Transverse colon (tissue), 4 donors: ENCODE measurements at regions not wholly inside any gene's neighbourhood (a gene's known extent, or its start where the extent isn't known, plus 50 kb on each side); places are given as distances from the start of the nearest gene placed in this dataset.

ENCODE experiments used
- DNase-seq: peaks from one replicate; pipeline ENCODE4 v3.0.0-alpha.2; 2019
- H3K27ac ChIP-seq, 4 donors: fragments of 200-600 bp; sonication (generic); 2 replicates each; pipeline ENCODE4 v1.5.1; 2016 to 2018; ENCODE audit warnings: inconsistent platforms in 4 of 4
- H3K27me3 ChIP-seq: fragments of 200-600 bp; sonication (generic); 2 replicates; pipeline ENCODE4 v1.5.1; 2017; ENCODE audit warnings: inconsistent platforms
- H3K36me3 ChIP-seq, 4 donors: fragments of 200-600 bp; sonication (generic); 2 replicates each; pipeline ENCODE4 v1.5.1; 2017 to 2019; ENCODE audit warnings: inconsistent platforms in 4 of 4
- H3K4me1 ChIP-seq, 4 donors: fragments of 200-600 bp; sonication (generic); 2 replicates each; pipeline ENCODE4 v1.5.1; 2017 to 2020; ENCODE audit warnings: inconsistent platforms in 4 of 4
- H3K4me3 ChIP-seq, 4 donors: fragments of 200-600 bp; sonication (generic); 1 replicate in 1 of 4; 2 replicates in 3 of 4; pipeline versions ENCODE4 v1.5.1 to v1.6.1; 2017 to 2019; ENCODE audit warnings: inconsistent platforms in 4 of 4
- H3K9me3 ChIP-seq, 2 donors: fragments of 200-600 bp; sonication (generic); 2 replicates each; pipeline ENCODE4 v1.5.1; 2017 to 2019; ENCODE audit warnings: inconsistent platforms in 2 of 2
- CTCF ChIP-seq, 5 experiments: fragments of 200-600 bp in 3 of 5; fragments of 450-650 bp in 2 of 5; sonication (generic) in 3 of 5; IDR thresholded peaks; 1 replicate in 2 of 5; 2 replicates in 3 of 5; pipeline ENCODE4 v1.5.1; 2016 to 2017; ENCODE audit warnings: antibody characterized with exemption in 5 of 5, inconsistent platforms in 3 of 5, mild to moderate bottlenecking in 2 of 5, moderate library complexity in 1 of 5
- EP300 ChIP-seq: sonication (generic); formaldehyde crosslinking; IDR thresholded peaks from one replicate; pipeline ENCODE4 v1.6.1; 2017; ENCODE audit warnings: antibody characterized with exemption, low read depth
- POLR2A ChIP-seq: fragments of 450-650 bp; IDR thresholded peaks from one replicate; pipeline ENCODE4 v1.6.1; 2016; ENCODE audit warnings: antibody characterized with exemption, mild to moderate bottlenecking, moderate library complexity
- POLR2AphosphoS5 ChIP-seq, 3 donors: sonication (generic); formaldehyde crosslinking; IDR thresholded peaks; one replicate each; pipeline ENCODE4 v1.6.1; 2016; ENCODE audit warnings: antibody characterized with exemption in 3 of 3
- WGBS, 2 donors: methylation state at CpG; one replicate each; pipeline ENCODE4 v1.1.5; 2018; ENCODE audit warnings: low coverage in 1 of 2; 5-methylcytosine and 5-hydroxymethylcytosine counted together
- in situ Hi-C, 4 donors: fragments of 200-750 bp; cut with MboI; loops; one replicate each; pipeline versions ENCODE4 v1.15.0 to v1.15.1; 2017; ENCODE audit warnings: low sequenced_read_pairs in 3 of 4, low pct_ligation_motif_present in 1 of 4, low pct_unique_long_range_greater_than_20kb in 1 of 4
- intact Hi-C: fragments of 100-400 bp; cut with DNase I; formaldehyde crosslinking; loops from one replicate; pipeline ENCODE4 v1.15.1; 2023; ENCODE audit warnings: low total_unique reads

- in situ Hi-C loops: loop anchor here in 1 of 4 donors (25.0 kb wide), 1 partner anchor 215 kb away; the partner anchor contains the start of gene JADE1
- Histone ChIP-seq H3K27me3 (no peaks in the 10 kb centered on the region), H3K4me3 (no peak overlapping the region), H3K27ac (no peak overlapping the region), H3K36me3 (no peaks in the 10 kb centered on the region), H3K9me3 (peaks cover 0 to 3% of the 10 kb centered on the region in 2 donors), H3K4me1 (peaks cover 12 to 20% (median 17%) of the 10 kb centered on the region in 4 donors)
- TF ChIP-seq CTCF (IDR thresholded peaks at IDR 0.05): no peak
- 72 to 90% methylated on average over 2 of the region's 2 CpGs for WGBS, 2 donors
- intact Hi-C loops: no loop called here
- no peak for DNase-seq
Observed at GRCh38 chr4:128596853-128597252, 212.6 kb upstream of the JADE1 start.

GRCh38 chr4:128596115-128596514 lies 213.4 kb upstream of the JADE1 start:
- Histone ChIP-seq H3K27ac (no peak overlapping the region), H3K4me1 (peaks cover 6 to 13% (median 11%) of the 10 kb centered on the region in 4 donors), H3K27me3 (no peaks in the 10 kb centered on the region), H3K36me3 (no peaks in the 10 kb centered on the region), H3K9me3 (peaks cover 0 to 3% of the 10 kb centered on the region in 2 donors), H3K4me3 (no peak overlapping the region)
- in situ Hi-C loops (loop anchor here in 1 of 4 donors (25.0 kb wide), 1 partner anchor 216 kb away; the partner anchor contains the start of gene JADE1), intact Hi-C loops (no loop called here)
- no peak for DNase-seq
- TF ChIP-seq EP300 (no peak), POLR2AphosphoS5 (IDR thresholded peaks at IDR 0.05) (no peak), CTCF (IDR thresholded peaks at IDR 0.05) (no peak), POLR2A (no peak)
- 61 to 77% methylated on average over 5 of the region's 5 CpGs for WGBS, 2 donors

GRCh38 chr4:128591482-128591881 lies 218.0 kb upstream of the JADE1 start:
- WGBS, 2 donors: 79 to 83% methylated on average over 4 to 9 of the region's 9 CpGs
- in situ Hi-C loops: loop anchor here in 1 of 4 donors (25.0 kb wide), 1 partner anchor 221 kb away; the partner anchor contains the start of gene JADE1
- Histone ChIP-seq H3K27ac (no peak overlapping the region), H3K27me3 (no peaks in the 10 kb centered on the region), H3K9me3 (peaks cover 0 to 3% of the 10 kb centered on the region in 2 donors), H3K4me3 (no peak overlapping the region), H3K36me3 (no peaks in the 10 kb centered on the region), H3K4me1 (no peaks in the 10 kb centered on the region)
- no peak for TF ChIP-seq POLR2A
- TF ChIP-seq EP300: no peak
- no peak for TF ChIP-seq POLR2AphosphoS5 (IDR thresholded peaks at IDR 0.05)
- no peak for TF ChIP-seq CTCF (IDR thresholded peaks at IDR 0.05)
- intact Hi-C loops: no loop called here
- no peak for DNase-seq

GRCh38 chr4:128590773-128591172 lies 218.7 kb upstream of the JADE1 start:
- in situ Hi-C loops: loop anchor here in 1 of 4 donors (25.0 kb wide), 1 partner anchor 222 kb away; the partner anchor contains the start of gene JADE1
- TF ChIP-seq POLR2A (no peak), POLR2AphosphoS5 (IDR thresholded peaks at IDR 0.05) (no peak), EP300 (no peak), CTCF (IDR thresholded peaks at IDR 0.05) (no peak)
- H3K4me1 ChIP-seq: no peaks in the 10 kb centered on the region
- H3K27me3 ChIP-seq: no peaks in the 10 kb centered on the region
- no peak overlapping the region for H3K27ac ChIP-seq
- H3K36me3 ChIP-seq: no peaks in the 10 kb centered on the region
- intact Hi-C loops: no loop called here
- no peak overlapping the region for H3K4me3 ChIP-seq
- H3K9me3 ChIP-seq: peaks cover 0 to 3% of the 10 kb centered on the region in 2 donors
- no peak for DNase-seq
- 80 to 100% methylated on average over 1 to 3 of the region's 3 CpGs for WGBS, 2 donors
